Cardiac septum (tissue), 1 donor: ENCODE measurements at regions not wholly inside any gene's neighbourhood (a gene's known extent, or its start where the extent isn't known, plus 50 kb on each side); places are given as distances from the start of the nearest gene placed in this dataset.

Source experiments
- DNase-seq: peaks from one replicate; pipeline ENCODE4 v3.0.0-alpha.2; 2020; ENCODE audit warnings: low spot score
- intact Hi-C: fragments of 100-400 bp; cut with DNase I; formaldehyde crosslinking; loops from one replicate; pipeline ENCODE4 v1.14.0; 2022
- donor health status: DM: no; HTN: no; CAD: no.

DNA sequence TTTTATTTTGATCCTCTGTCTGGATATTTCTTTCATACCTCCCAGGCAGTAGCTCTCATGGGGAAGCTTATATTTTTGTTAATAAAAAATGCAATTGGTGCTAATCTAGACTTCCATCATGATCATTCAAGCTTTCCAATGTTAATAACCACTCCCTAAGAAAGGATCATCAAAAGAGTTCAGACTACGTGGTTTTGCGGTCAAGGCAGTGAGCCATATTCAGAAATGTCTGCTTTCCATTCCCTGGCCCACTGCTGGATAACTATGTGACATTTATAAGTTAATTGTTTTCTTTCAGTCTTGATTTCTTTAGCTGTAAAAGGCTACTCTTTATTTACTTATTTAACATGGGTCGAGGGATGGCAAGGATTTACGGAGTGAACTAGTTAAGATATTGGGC, 414.6 kb downstream of the LMO4 start:
- no peak for DNase-seq

DNA sequence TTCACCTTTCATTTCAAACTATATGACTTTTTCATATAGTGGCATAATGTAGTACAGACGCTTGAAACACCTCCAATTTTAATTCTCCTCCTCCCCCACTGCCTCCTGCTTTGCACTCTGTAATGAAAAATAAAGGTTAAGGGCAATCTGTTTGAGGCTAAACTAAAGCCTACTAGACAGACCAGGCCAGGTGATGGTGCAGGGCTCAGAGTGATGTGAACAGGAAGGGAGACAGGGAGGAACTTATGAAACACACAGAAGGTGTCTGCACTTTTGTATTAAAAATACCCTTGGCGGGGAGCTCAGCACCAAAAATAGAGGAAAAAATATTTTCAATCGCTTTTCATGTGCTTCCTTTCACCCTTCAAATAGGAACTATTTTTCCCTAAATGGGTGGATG, 415.4 kb downstream of the LMO4 start:
- DNase-seq = no peak
- intact Hi-C loops = no loop called here

More for the DNA sequence above, 414.6 kb downstream of the LMO4 start:
- intact Hi-C loops = no loop called here

DNA sequence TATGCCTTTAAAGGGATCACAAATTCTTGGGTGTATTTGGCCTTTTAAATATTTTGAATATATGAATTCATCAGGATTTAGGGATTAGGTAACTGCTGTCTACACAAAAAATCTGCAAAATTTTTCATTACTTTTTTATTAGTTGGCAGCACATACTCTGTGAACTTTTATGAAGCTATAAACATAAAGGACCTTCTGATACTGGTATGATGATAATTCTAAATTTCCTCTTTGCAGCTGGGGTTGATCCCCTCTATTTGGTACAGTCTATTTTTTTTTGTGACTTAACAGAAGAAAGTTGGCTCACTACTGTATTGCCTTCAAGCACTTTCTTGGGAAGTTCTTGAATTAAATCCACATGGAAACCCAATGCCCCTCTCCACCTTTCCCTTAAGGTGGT, 416.1 kb downstream of the LMO4 start:
- no peak for DNase-seq
- intact Hi-C loops = no loop called here

DNA sequence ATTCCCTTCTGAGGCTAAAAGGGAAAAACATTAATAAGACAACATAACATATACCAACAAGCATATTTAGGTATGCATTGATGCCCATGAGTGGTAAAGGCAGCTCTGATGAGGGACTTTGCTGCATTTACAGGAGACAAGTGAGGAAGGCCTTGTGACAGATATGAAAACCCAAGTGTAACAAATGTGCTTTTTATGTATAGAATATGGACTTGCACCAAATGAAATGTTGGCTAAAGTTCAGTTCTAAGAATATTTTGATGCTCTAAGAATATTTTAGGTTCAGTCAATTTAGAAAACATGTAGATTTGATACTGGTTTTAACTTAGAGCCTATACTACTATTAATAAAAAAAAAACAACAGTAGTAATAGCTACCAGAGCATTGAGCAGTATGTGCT, 424.7 kb downstream of the LMO4 start:
- intact Hi-C loops = no loop called here
- DNase-seq = no peak

DNA sequence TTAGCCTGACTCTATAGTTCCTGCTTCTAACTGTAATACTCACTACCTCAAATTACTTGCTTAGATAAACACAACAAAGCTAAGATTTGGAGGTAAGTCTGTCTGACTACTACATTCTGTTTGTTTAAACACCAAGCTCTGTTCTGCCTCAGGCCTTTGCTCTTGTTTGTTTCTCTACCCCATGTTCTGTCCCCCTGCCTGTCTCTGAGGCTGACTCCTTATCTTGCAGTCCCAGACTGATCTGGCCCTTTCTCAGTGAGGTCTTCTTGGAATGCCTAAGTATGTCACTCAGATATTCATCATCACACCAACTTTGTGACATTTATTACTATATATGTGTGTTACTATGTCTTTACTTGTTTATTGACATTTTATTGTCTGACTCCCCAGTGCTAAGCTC, 425.5 kb downstream of the LMO4 start:
- no peak for DNase-seq
- intact Hi-C loops = no loop called here

DNA sequence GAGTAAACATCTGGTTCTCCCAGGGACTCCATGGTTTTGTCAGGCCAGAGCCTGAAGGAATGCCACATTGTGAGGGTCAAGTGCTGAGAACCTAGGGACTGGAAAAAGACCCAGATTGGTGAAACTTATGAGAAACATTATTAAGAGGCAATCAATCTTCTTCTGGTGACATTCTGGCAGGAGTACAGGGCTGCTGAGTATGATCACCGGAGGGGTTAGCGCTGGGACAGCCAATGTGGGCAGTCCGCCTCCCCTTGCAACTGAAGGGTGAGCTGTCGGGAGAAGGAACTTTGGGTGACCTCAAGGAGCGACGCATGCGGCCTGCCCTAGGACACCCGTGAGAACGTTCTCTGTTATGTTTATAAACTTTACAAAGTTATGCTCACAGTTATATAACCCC, 429.0 kb downstream of the LMO4 start:
- DNase-seq = no peak
- intact Hi-C loops = no loop called here

DNA sequence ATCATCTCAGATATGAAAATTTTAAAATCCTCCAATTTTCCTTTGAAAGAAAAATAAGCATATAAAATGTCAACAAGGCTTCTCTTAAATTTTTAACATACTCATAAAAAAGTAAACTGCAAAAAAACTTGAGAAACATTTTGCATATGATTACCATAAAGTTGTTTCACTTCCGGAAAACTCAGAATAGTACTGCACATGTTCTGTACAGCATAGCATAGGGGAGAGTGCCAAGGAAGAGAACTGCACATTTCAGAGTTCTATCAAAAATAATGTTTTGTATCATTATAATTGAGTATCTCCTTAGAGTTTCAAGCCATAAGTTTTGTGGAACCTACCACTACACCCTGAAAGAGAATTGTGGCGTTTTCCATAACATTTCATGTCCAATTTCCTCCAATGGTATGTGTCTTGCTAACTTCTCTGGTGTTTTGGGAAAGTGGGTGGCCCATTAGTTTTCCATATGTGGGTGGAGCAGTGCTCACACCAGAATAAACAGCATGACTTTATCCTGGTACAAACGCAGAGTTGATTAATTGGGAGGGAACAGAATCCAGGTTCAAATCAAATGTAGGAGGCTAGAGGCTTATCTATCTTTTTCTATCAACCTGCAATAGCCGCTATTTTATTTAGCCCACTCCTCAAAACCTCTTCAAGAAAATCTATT, 430.9 kb downstream of the LMO4 start:
- intact Hi-C loops = no loop called here
- no peak for DNase-seq

DNA sequence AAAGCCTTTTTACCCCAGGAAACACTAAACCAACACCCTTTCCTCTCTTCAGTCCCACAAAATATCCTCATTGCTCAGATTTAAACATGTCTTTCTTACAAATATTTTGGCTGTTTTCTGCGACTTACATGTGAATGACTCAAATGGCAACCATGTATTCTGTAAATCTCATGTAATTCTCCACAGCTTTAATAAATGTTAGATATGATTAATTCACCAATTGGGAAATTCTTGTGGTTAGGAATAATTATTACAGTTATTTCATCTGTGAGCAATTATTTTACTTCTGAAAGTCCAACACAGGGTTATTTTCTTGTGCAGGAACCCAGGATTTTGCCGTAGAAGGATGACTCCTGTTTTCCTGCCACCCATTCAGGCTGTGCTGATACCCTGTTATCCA, 431.5 kb downstream of the LMO4 start:
- DNase-seq = no peak
- intact Hi-C loops = no loop called here

DNA sequence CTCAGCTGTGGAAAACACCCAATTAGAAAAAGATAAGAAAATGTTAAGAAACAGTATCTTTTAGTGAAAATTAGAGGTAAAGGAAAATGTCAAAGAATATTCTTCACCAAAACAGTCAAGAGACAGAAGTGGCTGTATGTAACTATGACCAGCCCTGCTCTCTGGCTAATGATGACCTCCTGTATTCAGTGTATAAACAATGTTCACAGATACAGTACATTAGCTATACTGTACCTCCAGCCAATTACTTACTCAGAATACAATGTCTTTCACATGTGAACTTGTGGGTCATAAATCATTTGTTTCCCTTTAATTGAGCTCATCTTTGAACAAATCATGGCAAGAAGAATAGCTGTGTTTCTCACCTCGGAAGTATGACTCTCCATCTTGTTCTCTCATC, 432.0 kb downstream of the LMO4 start:
- intact Hi-C loops = no loop called here
- DNase-seq = no peak

DNA sequence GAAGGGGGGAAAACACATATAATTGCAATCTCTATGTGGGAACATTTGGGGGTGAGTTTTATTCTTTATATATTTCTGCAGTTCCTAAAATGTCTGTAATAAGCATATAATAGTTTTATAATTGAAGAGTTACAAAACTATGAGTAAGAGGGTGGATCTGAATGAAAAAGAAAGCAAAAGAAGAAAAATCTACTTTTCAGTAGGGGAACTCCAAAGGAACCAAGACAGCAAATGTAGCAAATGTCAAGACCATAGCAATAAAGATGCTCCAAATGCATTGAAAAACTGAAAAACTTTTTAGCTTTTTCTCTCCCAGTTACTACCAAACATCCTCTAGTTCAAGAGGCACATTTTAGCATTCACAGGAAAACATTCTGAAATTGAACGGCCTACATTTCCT, 434.8 kb downstream of the LMO4 start:
- intact Hi-C loops = no loop called here
- DNase-seq = no peak

DNA sequence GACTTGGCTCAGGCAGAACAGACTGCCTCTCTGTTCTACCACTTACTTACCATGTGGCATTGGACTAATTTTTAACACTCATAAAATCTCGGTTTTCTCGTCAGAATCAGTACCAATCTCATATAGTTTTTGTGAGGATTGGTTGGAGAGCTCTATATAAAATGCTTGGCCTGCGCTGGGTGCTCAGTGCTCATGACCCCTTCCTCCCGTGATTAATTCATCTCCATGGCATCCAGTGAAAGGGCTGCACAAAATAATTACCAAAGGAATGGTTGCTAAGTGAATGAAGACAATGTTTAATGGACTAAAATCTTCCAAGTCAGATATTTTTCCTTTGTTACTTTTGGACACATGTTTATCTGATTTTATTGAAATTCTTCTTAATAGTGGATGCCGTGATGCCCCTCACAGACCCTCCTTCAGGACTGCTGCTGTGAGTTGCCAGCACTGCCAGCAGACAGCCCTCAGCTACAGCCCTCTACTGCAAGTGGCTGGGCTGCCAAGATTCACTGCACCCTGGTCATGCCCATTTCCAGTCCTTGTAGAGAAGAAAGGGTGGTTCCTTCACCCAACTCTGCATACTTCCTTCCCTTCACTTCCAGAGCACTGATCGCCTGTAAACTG, 436.5 kb downstream of the LMO4 start:
- no peak for DNase-seq
- intact Hi-C loops = no loop called here

DNA sequence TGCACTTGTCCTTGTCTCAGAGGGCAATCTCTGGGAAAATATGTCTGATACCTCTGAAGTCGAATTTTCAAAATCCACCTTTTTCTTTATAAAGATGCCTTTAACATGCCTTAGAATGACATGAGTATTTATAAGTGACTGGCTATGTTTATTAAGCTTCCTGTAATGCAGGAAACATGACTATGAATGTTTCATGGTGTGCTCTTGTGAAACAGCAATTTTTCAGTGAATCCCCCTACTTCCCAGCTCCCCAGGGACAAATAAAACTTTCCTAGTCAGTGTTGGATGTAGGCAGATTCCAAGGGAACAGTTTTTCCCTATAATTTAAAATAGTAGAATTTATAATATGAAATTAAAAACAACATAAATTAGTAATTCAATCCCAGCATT, 437.0 kb downstream of the LMO4 start:
- DNase-seq = no peak
- intact Hi-C loops = no loop called here

DNA sequence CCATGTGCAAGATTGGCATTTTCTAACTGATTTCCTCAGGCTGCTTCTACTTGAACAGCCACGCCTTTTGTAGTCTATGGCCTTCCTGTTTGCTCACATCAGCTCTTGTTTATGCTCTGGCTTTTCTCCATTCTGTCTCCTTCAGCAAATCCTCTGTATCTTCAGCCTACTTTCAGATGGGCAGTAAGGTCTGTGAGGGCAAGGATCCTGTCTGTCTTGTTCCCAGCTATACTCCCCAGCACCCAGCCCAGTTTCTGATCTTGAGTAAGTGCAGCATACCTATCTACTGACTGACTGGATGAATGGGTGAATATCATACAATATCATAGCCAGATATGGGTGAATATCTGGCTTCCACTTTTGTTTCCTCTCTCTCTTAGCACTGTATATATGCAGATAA, 438.1 kb downstream of the LMO4 start:
- DNase-seq = no peak
- intact Hi-C loops = no loop called here

DNA sequence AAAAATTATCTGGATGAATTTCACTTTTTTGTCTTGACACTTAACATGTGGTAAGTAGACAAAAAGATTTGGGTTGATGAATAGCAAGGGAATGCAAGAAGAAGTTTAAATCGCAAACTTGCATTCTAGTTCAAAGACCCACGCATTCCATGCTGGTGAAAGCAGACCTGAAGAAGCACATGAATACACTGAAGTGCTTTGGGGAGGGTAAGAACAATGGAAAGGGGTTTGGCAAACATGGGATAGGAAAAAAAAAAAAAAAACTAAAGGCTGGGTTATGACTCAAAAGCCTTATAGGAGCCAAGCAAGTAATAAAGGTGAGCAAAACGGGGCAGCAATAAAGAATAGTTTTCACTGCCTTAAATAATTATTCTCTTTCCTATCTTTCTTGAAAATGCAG, 450.2 kb downstream of the LMO4 start:
- DNase-seq = no peak
- intact Hi-C loops = no loop called here

DNA sequence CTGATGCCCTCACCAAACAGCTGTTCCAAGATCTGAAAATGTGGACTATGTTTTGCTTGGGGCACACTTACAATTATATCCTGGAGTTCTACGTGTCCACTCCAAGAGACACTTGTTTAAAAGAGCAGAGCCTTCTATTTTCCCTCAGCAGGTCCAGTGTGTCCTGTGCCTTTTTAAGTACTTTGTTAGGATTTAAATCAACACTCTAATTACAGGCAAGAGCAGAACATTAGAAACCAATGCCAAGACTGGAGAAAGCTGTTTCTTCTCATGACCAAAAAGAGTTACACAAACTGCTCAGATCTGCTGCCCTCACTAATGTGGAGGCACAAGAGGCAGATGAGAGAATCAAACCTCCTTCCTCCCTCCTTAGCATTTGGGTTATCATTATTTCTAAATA, 452.9 kb downstream of the LMO4 start:
- intact Hi-C loops = no loop called here
- DNase-seq = no peak

DNA sequence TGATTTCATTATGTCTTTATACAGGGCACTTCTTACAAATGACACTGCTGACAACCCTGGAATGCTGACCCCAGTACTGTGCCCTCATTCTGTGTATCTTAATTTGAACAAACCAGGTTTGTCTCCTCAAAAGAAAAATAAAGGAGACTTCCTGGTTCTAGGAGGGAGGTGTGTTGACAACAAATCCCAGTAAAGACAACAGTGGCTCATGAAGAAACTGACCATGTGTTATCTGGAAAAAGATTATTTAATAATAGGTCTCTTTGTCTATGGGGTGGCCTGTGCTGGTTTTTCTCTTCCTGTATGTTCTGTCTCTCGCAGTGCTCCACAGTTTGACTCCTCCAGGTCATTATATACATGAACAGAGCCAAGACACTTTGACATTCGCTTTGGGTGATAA, 454.6 kb downstream of the LMO4 start:
- intact Hi-C loops = no loop called here
- no peak for DNase-seq

DNA sequence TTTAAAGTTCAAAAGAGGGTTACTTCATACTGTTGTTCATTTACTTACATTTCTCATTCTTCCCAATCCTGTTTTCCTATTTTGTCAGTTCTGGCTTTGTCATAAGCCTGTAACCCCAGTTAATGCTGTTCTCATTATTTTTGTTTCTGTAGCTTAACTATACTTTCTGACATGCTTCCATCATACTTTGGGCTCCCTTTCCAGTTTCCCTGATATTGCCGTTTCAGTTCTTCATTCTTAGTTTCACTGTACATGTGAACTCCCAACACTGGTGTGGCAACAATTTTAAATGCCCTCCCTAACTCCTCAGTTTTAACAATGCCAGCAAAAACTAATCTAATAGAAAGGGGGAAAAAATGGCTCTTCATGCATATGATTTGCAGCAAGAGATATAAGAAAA, 456.7 kb downstream of the LMO4 start:
- no peak for DNase-seq
- intact Hi-C loops = no loop called here

DNA sequence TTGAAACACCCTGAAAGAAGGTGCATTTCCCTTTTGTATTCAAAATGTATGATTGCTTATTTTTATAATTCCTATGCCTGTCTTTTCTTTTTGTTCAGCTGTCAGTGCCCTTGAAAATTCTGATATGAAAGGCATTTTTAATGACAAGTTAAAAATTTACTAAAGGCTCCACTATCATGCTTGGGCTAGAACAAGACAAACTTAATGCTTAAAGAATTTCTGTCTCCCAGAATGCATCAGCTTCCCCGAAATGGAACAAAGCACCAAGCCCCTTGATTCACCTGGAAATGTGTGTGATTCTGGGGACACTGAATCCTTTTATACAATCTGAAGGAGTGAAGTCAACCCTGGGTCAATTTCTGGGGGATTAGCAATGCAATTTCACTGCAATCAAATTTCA, 457.5 kb downstream of the LMO4 start:
- intact Hi-C loops = no loop called here
- no peak for DNase-seq

DNA sequence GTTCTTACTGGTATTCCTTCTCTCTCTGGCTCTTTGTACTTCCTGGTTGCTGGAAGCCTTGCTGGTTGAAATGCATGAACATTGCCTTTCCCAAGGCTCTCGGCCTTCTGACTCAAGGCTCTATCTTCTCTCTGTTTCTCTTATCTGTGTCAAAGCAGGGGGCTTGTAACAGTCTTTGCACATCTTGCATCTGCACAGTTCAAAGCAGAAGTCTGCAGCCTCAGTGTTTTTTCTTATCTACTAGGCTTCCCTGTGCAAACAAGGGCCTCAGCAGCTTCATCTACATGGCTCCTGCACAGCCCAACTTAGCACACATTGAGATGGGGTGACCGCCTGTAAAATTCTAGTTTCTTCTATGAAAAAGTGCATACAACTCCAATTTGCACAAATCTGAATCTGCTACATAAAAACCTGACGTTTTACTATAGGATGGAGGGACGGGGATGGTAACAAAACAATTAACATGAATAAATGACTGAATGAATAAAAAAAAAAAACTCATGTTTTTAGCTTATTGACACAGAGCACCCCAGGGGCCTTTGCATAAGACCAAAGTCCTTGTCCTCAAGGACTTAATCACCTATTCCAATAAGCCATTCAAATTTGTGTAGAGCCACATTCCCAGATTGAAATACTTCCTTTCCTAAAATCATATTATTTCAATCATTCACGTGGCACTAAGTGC, 458.3 kb downstream of the LMO4 start:
- no peak for DNase-seq
- intact Hi-C loops = no loop called here

DNA sequence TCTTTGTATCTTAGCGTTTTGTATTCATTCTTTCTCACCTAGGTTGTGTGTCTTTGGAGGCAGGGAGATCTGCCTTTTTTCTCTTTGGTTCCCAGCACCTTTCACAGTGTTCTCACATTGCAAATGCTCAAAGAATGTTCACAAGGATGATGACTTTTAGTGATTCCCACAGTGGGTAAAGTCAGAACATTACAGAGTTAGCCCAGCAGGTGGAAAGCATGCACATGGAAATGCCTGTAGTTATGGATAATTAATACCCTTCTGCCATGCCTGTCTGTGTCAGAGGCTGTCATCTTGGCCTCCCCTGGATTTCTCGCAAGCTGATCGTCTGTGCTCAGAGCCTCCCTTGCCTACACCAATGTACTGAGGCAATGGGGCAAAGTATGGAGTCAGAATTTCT, 458.9 kb downstream of the LMO4 start:
- intact Hi-C loops = no loop called here
- no peak for DNase-seq

DNA sequence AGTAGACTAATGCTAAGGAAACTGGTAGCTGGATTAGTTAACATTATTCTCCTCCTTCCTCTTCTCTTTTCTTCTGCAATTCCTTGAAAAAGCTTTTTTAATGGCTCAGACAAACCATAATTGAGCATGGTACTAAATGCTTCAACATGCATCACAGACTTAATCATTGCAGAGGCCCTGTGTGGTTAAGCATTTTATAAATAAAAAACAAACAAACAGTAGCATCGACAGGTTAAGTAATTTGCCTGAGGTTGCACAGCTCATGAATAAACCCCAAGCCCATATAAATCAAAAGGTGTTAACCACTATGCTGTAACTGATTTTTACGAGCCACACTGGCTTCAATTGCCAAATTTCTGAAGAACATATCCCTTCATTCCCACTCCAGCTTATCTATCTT, 462.1 kb downstream of the LMO4 start:
- intact Hi-C loops = no loop called here

More for the DNA sequence above, 462.1 kb downstream of the LMO4 start:
- no peak for DNase-seq
